GM23248 (cell line): ENCODE measurements at regions not wholly inside any gene's neighbourhood (a gene's known extent, or its start where the extent isn't known, plus 50 kb on each side); places are given as distances from the start of the nearest gene placed in this dataset.

Experiments
- EZH2 ChIP-seq: fragments of 200-600 bp; sonication (generic); IDR thresholded peaks from 2 replicates; pipeline ENCODE4 v1.6.1; 2018; ENCODE audit warnings: antibody characterized with exemption, mild to moderate bottlenecking; ENCODE audit not compliant: insufficient read depth, poor library complexity, severe bottlenecking
- EZH2phosphoT487 ChIP-seq: fragments of 200-600 bp; sonication (generic); IDR thresholded peaks from 2 replicates; pipeline ENCODE4 v1.6.1; 2018; ENCODE audit warnings: antibody characterized with exemption, moderate library complexity, mild to moderate bottlenecking, low read depth; ENCODE audit not compliant: insufficient read depth

- no peak for TF ChIP-seq EZH2phosphoT487
- TF ChIP-seq EZH2 = no peak
Observed at GRCh38 chr2:139162957-139163356, 382.8 kb upstream of the NXPH2 start.
